Right atrium auricular region (tissue), 2 donors: ENCODE measurements at regions not wholly inside any gene's neighbourhood (a gene's known extent, or its start where the extent isn't known, plus 50 kb on each side); places are given as distances from the start of the nearest gene placed in this dataset.

Source experiments
- DNase-seq: peaks from one replicate; pipeline ENCODE4 v3.0.0-alpha.2; 2019; ENCODE audit warnings: low spot score
- H3K27ac ChIP-seq, 2 donors: fragments of 200-600 bp; sonication (generic); 1 replicate in 1 of 2; 2 replicates in 1 of 2; pipeline ENCODE4 v1.5.1; 2016 to 2019
- H3K27me3 ChIP-seq, 2 donors: fragments of 200-600 bp; sonication (generic); one replicate each; pipeline versions ENCODE4 v1.5.1 to v1.6.0; 2017 to 2019
- H3K36me3 ChIP-seq: fragments of 200-600 bp; sonication (generic); one replicate; pipeline ENCODE4 v1.5.1; 2016
- H3K4me1 ChIP-seq, 2 donors: fragments of 200-600 bp; sonication (generic); one replicate each; pipeline versions ENCODE4 v1.5.1 to v1.6.0; 2017 to 2019
- H3K4me3 ChIP-seq, 2 donors: fragments of 200-600 bp; sonication (generic); 1 replicate in 1 of 2; 2 replicates in 1 of 2; pipeline ENCODE4 v1.5.1; 2017 to 2019; ENCODE audit warnings: mild to moderate bottlenecking in 1 of 2, moderate library complexity in 1 of 2
- H3K9me3 ChIP-seq, 2 donors: fragments of 200-600 bp; sonication (generic); one replicate each; pipeline ENCODE4 v1.5.1; 2019
- TF ChIP-seq, protein P1 (sequence below), 2 donors: fragments of 200-600 bp; sonication (generic); IDR thresholded peaks; one replicate each; pipeline ENCODE4 v1.5.1; 2019; ENCODE audit warnings: antibody characterized with exemption in 2 of 2

DNA sequence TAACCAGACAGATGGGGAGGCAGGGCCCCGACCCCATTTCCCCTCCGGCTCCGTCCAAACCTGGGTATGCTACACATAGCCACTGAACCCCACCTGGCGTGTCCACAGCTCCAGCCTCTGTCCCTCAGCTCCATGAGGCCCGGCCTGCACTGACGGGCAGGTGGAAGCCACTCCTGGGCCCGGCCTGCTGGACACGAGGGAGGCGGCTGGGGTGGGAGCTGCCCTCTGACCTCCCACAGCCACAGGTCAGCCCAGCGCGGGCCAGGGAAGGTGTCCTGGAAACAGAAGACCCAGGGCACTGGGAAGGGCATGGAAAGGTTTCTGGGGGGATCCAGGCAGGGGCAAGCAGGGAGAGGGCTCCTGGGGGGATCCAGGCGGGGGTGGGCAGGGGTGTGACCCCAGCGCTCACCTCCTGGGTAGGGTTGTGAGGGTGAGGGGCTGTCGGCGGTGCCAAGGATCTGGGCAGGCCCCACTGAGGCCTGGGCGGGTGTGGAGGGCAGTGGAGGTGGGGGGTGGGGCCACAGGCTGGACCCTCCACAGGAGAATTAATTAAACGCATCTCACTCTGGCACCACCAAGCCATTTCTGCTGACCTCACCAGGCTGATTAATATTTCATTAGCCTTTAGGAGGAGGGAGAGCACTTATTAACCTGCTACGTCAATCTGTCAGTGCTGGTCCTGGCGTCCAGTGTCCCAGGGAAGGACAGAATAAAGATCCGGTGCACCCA, 108.9 kb downstream of the UNCX start:
- Histone ChIP-seq H3K4me3 (no peak overlapping the region), H3K27me3 (no peaks in the 10 kb centered on the region), H3K27ac (no peak overlapping the region), H3K36me3 (no peaks in the 10 kb centered on the region), H3K4me1 (no peaks in the 10 kb centered on the region), H3K9me3 (peaks cover 0 to 13% of the 10 kb centered on the region in 2 donors)
- DNase-seq: no peak
- TF ChIP-seq, protein P1, sequence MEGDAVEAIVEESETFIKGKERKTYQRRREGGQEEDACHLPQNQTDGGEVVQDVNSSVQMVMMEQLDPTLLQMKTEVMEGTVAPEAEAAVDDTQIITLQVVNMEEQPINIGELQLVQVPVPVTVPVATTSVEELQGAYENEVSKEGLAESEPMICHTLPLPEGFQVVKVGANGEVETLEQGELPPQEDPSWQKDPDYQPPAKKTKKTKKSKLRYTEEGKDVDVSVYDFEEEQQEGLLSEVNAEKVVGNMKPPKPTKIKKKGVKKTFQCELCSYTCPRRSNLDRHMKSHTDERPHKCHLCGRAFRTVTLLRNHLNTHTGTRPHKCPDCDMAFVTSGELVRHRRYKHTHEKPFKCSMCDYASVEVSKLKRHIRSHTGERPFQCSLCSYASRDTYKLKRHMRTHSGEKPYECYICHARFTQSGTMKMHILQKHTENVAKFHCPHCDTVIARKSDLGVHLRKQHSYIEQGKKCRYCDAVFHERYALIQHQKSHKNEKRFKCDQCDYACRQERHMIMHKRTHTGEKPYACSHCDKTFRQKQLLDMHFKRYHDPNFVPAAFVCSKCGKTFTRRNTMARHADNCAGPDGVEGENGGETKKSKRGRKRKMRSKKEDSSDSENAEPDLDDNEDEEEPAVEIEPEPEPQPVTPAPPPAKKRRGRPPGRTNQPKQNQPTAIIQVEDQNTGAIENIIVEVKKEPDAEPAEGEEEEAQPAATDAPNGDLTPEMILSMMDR (IDR thresholded peaks at IDR 0.05): no peak

GRCh38 chr7:1342090-1342640, 109.5 kb downstream of the UNCX start:
- no peaks in the 10 kb centered on the region for H3K36me3 ChIP-seq
- H3K9me3 ChIP-seq: peaks cover 0 to 6% of the 10 kb centered on the region in 2 donors
- no peak overlapping the region for H3K27ac ChIP-seq
- H3K27me3 ChIP-seq: no peaks in the 10 kb centered on the region
- H3K4me3 ChIP-seq: no peak overlapping the region
- no peak for DNase-seq
- H3K4me1 ChIP-seq: no peaks in the 10 kb centered on the region
- TF ChIP-seq, protein P1 (IDR thresholded peaks at IDR 0.05): no peak

- no peak for DNase-seq
- H3K4me1 ChIP-seq: no peaks in the 10 kb centered on the region
- no peak overlapping the region for H3K4me3 ChIP-seq
- no peaks in the 10 kb centered on the region for H3K36me3 ChIP-seq
- H3K27me3 ChIP-seq: no peaks in the 10 kb centered on the region
- no peaks in the 10 kb centered on the region for H3K9me3 ChIP-seq
- no peak overlapping the region for H3K27ac ChIP-seq
- TF ChIP-seq, protein P1 (IDR thresholded peaks at IDR 0.05): no peak
Observed at GRCh38 chr7:1343551-1343950, 110.9 kb downstream of the UNCX start.

DNA sequence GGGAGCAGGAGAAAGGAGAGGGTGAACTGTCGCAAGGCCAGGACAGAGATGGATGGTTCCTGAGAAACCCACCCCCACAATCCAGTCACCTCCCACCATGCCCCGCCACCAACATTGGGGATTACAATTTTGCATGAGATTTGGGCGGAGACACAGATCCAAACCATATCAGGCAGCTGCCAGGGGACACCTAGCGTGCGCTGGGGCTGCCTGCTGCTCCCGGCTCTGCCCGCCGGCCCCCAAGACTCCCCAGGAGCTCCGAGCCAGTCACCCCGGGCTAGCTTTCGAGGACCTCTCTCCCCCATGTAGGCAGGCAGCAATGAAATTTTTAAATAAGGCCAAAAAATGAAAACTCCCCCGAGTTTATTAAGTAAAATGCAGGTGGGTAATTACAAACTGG, 111.7 kb downstream of the UNCX start:
- H3K4me3 ChIP-seq: no peak overlapping the region
- no peaks in the 10 kb centered on the region for H3K4me1 ChIP-seq
- no peak overlapping the region for H3K27ac ChIP-seq
- TF ChIP-seq, protein P1 (IDR thresholded peaks at IDR 0.05): no peak
- no peaks in the 10 kb centered on the region for H3K27me3 ChIP-seq
- no peak for DNase-seq
- no peaks in the 10 kb centered on the region for H3K9me3 ChIP-seq
- H3K36me3 ChIP-seq: no peaks in the 10 kb centered on the region

GRCh38 chr7:1344981-1345701, 112.5 kb downstream of the UNCX start:
- H3K27me3 ChIP-seq: no peaks in the 10 kb centered on the region

More at GRCh38 chr7:1344981-1345701, 112.5 kb downstream of the UNCX start:
- TF ChIP-seq, protein P1 (IDR thresholded peaks at IDR 0.05): no peak
- Histone ChIP-seq H3K27ac (no peak overlapping the region), H3K9me3 (no peaks in the 10 kb centered on the region), H3K4me1 (no peaks in the 10 kb centered on the region), H3K4me3 (no peak overlapping the region), H3K36me3 (no peaks in the 10 kb centered on the region)
- no peak for DNase-seq
